K562 (cell line): ENCODE measurements at regions not wholly inside any gene's neighbourhood (a gene's known extent, or its start where the extent isn't known, plus 50 kb on each side); places are given as distances from the start of the nearest gene placed in this dataset.

Source experiments
- BRD9 ChIP-seq: fragments of 450-650 bp; IDR thresholded peaks from 2 replicates; pipeline ENCODE4 v1.6.1; 2018; ENCODE audit warnings: low read depth; ENCODE audit not compliant: partially characterized antibody
- CEBPB ChIP-seq: fragments of 450-650 bp; IDR thresholded peaks from 2 replicates; pipeline ENCODE4 v1.6.1; 2016; ENCODE audit warnings: missing genetic modification characterization, missing compliant biosample characterization
- CUX1 ChIP-seq: fragments of 200-800 bp; sonication (Bioruptor generic); IDR thresholded peaks from 2 replicates; pipeline ENCODE4 v1.6.1; 2016; ENCODE audit warnings: missing genetic modification characterization, missing compliant biosample characterization
- GATA2 ChIP-seq: sonication (generic); formaldehyde crosslinking; IDR thresholded peaks from 2 replicates; pipeline ENCODE4 v1.4.0; 2020; ENCODE audit warnings: mild to moderate bottlenecking, missing genetic modification reagents
- PKNOX1 ChIP-seq: fragments of 450-650 bp; IDR thresholded peaks from 2 replicates; pipeline ENCODE4 v1.6.1; 2016
- RBM34 ChIP-seq: fragments of 200-400 bp; formaldehyde crosslinking; IDR thresholded peaks from 2 replicates; pipeline ENCODE4 v1.6.1; 2018; ENCODE audit warnings: low read length, borderline replicate concordance; ENCODE audit not compliant: insufficient read depth
- RUNX1 ChIP-seq: sonication (generic); IDR thresholded peaks from 2 replicates; pipeline ENCODE4 v1.6.1; 2016; ENCODE audit warnings: antibody characterized with exemption, low read depth
- SMC3 ChIP-seq: conservative IDR thresholded peaks from 2 replicates; pipeline ENCODE4 v1.6.1; 2011; ENCODE audit warnings: low read depth, low read length, improper control_type of control experiment; ENCODE audit not compliant: insufficient read depth
- STAT6 ChIP-seq: sonication (generic); formaldehyde crosslinking; IDR thresholded peaks from 2 replicates; pipeline ENCODE4 v1.8.1; 2023; ENCODE audit warnings: mild to moderate bottlenecking, missing genetic modification reagents
- TAF7 ChIP-seq: fragments of 450-650 bp; IDR thresholded peaks from 2 replicates; pipeline ENCODE4 v1.6.1; 2016; ENCODE audit warnings: missing genetic modification characterization, missing compliant biosample characterization
- ZBTB8A ChIP-seq: fragments of 450-650 bp; IDR thresholded peaks from 2 replicates; pipeline ENCODE4 v1.6.1; 2018; ENCODE audit warnings: mild to moderate bottlenecking, moderate library complexity; ENCODE audit not compliant: partially characterized antibody
- ZFPM2 ChIP-seq: fragments of 250-450 bp; sonication (Bioruptor Pico); IDR thresholded peaks from 2 replicates; pipeline ENCODE4 v1.5.1; 2022; ENCODE audit warnings: mild to moderate bottlenecking
- ZNF124 ChIP-seq: sonication (generic); formaldehyde crosslinking; IDR thresholded peaks from 2 replicates; pipeline ENCODE4 v1.8.1; 2022; ENCODE audit warnings: missing genetic modification reagents
- ZNF699 ChIP-seq: fragments of 250-450 bp; sonication (Bioruptor Pico); IDR thresholded peaks from 2 replicates; pipeline ENCODE4 v1.8.0; 2021; ENCODE audit warnings: mild to moderate bottlenecking, moderate library complexity; ENCODE audit not compliant: insufficient replicate concordance

- no peak for TF ChIP-seq RUNX1
- no peak for TF ChIP-seq TAF7
- no peak for TF ChIP-seq CEBPB (tag)
- no peak for TF ChIP-seq STAT6
- TF ChIP-seq BRD9: no peak
- TF ChIP-seq ZBTB8A: no peak
- peak; percentile 63; the same call in 1 of the 2 replicates for TF ChIP-seq PKNOX1
- TF ChIP-seq GATA2 (CRISPR knock-in tag): no peak
- no peak for TF ChIP-seq SMC3
- TF ChIP-seq ZNF124: no peak
- TF ChIP-seq RBM34: no peak
- no peak for TF ChIP-seq ZNF699 (CRISPR knock-in tag)
- TF ChIP-seq ZFPM2 (CRISPR knock-in tag): no peak
- no peak for TF ChIP-seq CUX1 (CRISPR knock-in tag)
Measured at GRCh38 chr4:67204441-67204840, 340.9 kb downstream of the CENPC start (continued).
